ENCODE measurements at regions not wholly inside any gene's neighbourhood (a gene's known extent, or its start where the extent isn't known, plus 50 kb on each side); places are given as distances from the start of the nearest gene placed in this dataset.

GRCh38 chr3:26050776-26051175, 260.9 kb downstream of the OXSM start (continued):
- TF ChIP-seq SNAPC4 (CRISPR knock-in tag; IDR thresholded peaks at IDR 0.05) (no peak), RERE (CRISPR knock-in tag; IDR thresholded peaks at IDR 0.05; ENCODE audit: low read depth) (no peak), HCFC1 (IDR thresholded peaks at IDR 0.05; ENCODE audit: low read depth, low read length) (no peak), RORA (CRISPR knock-in tag; IDR thresholded peaks at IDR 0.05) (no peak), ZNF710 (CRISPR knock-in tag; IDR thresholded peaks at IDR 0.05; ENCODE audit: borderline replicate concordance) (no peak), ZNF644 (CRISPR knock-in tag; IDR thresholded peaks at IDR 0.05; ENCODE audit: low read depth) (no peak), WIZ (CRISPR knock-in tag; IDR thresholded peaks at IDR 0.05) (no peak), MAFF (IDR thresholded peaks at IDR 0.05; ENCODE audit: low read depth, low read length) (no peak), HNRNPL (IDR thresholded peaks at IDR 0.05; ENCODE audit: low read depth, low read length) (no peak)
- TF ChIP-seq, protein P1, sequence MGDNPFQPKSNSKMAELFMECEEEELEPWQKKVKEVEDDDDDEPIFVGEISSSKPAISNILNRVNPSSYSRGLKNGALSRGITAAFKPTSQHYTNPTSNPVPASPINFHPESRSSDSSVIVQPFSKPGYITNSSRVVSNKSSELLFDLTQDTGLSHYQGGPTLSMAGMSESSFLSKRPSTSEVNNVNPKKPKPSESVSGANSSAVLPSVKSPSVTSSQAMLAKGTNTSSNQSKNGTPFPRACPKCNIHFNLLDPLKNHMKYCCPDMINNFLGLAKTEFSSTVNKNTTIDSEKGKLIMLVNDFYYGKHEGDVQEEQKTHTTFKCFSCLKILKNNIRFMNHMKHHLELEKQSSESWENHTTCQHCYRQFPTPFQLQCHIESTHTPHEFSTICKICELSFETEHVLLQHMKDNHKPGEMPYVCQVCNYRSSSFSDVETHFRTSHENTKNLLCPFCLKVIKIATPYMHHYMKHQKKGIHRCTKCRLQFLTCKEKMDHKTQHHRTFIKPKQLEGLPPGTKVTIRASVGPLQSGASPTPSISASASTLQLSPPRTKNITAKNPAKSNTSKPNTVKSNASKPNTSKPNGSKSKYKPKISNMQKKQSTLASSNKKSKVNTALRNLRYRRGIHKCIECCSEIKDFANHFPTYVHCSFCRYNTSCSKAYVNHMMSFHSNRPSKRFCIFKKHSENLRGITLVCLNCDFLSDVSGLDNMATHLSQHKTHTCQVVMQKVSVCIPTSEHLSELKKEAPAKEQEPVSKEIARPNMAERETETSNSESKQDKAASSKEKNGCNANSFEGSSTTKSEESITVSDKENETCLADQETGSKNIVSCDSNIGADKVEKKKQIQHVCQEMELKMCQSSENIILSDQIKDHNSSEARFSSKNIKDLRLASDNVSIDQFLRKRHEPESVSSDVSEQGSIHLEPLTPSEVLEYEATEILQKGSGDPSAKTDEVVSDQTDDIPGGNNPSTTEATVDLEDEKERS (CRISPR knock-in tag; IDR thresholded peaks at IDR 0.05), result no peak

Measured in HepG2 (cell line).